SK-N-SH (cell line): ENCODE measurements at regions not wholly inside any gene's neighbourhood (a gene's known extent, or its start where the extent isn't known, plus 50 kb on each side); places are given as distances from the start of the nearest gene placed in this dataset.

Experiments
- CTCF ChIA-PET: fragments of 300-600, 350-600 bp; formaldehyde crosslinking; extraction: SDS; loops from one replicate; lab custom pipeline; 2021; lab: Yijun Ruan, JAX
- POLR2A ChIA-PET: fragments of 350-600 bp; sonication (Branson Sonifier 250); formaldehyde crosslinking; extraction: SDS; loops from one replicate; lab custom pipeline; 2020; ENCODE audit warnings: antibody characterized with exemption, inconsistent platforms; lab: Yijun Ruan, JAX
- DNase-seq: peaks from one replicate; pipeline ENCODE4 v3.0.0; 2012
- H2AFZ ChIP-seq: fragments of 200-600 bp; sonication (generic); 2 replicates; pipeline ENCODE4 v1.8.1; 2016; ENCODE audit warnings: antibody characterized with exemption, mild to moderate bottlenecking, low read depth
- H3F3A ChIP-seq: fragments of 200-600 bp; sonication (generic); replicated peaks from 2 replicates; pipeline ENCODE3; 2016; ENCODE audit warnings: antibody characterized with exemption, mild to moderate bottlenecking; ENCODE audit not compliant: insufficient read depth
- H3K27ac ChIP-seq, 2 experiments: fragments of 200-500 bp in 1 of 2; fragments of 200-600 bp in 1 of 2; sonication (Bioruptor generic) in 1 of 2; sonication (generic), shearing (Covaris generic) in 1 of 2; 2 replicates each; pipeline versions ENCODE4 v1.5.1 to v1.6.1; 2014 to 2016; ENCODE audit warnings: low read depth in 2 of 2, inconsistent platforms in 1 of 2, low read length in 1 of 2, mild to moderate bottlenecking in 1 of 2, mixed read lengths in 1 of 2
- H3K27me3 ChIP-seq: fragments of 200-600 bp; sonication (generic), shearing (Covaris generic); 2 replicates; pipeline ENCODE4 v1.6.1; 2016; ENCODE audit warnings: mixed run types; ENCODE audit not compliant: insufficient read depth
- H3K36me3 ChIP-seq, 2 experiments: fragments of 200-500 bp in 1 of 2; fragments of 200-600 bp in 1 of 2; sonication (Bioruptor generic) in 1 of 2; sonication (generic) in 1 of 2; replicated peaks in 1 of 2; 2 replicates each; pipeline versions ENCODE3 to v1.5.1; 2014 to 2016; ENCODE audit warnings: low read length in 1 of 2, mild to moderate bottlenecking in 1 of 2; ENCODE audit not compliant: insufficient read depth in 2 of 2, control insufficient read depth in 1 of 2
- H3K4me1 ChIP-seq, 2 experiments: fragments of 200-500 bp in 1 of 2; fragments of 200-600 bp in 1 of 2; sonication (Bioruptor generic) in 1 of 2; sonication (generic), shearing (Covaris generic) in 1 of 2; 2 replicates each; pipeline versions ENCODE4 v1.5.1 to v1.6.1; 2014 to 2016; ENCODE audit warnings: low read depth in 1 of 2, low read length in 1 of 2, mixed run types in 1 of 2; ENCODE audit not compliant: insufficient read depth in 2 of 2, control insufficient read depth in 1 of 2
- H3K4me2 ChIP-seq: fragments of 200-600 bp; sonication (generic), shearing (Covaris generic); 2 replicates; pipeline ENCODE4 v1.6.1; 2017; ENCODE audit warnings: mixed run types
- H3K4me3 ChIP-seq, 2 experiments: fragments of 200-500 bp in 1 of 2; fragments of 200-600 bp in 1 of 2; sonication (Bioruptor generic) in 1 of 2; sonication (generic), shearing (Covaris generic) in 1 of 2; 2 replicates each; pipeline versions ENCODE4 v1.5.1 to v1.8.1; 2014 to 2016; ENCODE audit warnings: low read depth in 2 of 2, inconsistent platforms in 1 of 2, low read length in 1 of 2, mild to moderate bottlenecking in 1 of 2, mixed read lengths in 1 of 2, moderate library complexity in 1 of 2
- H3K79me2 ChIP-seq: fragments of 200-600 bp; sonication (generic); 2 replicates; pipeline ENCODE4 v1.8.1; 2017; ENCODE audit warnings: mild to moderate bottlenecking; ENCODE audit not compliant: insufficient read depth
- H3K9ac ChIP-seq: fragments of 200-600 bp; sonication (generic); 2 replicates; pipeline ENCODE4 v1.6.1; 2017; ENCODE audit warnings: mixed run types
- H3K9me2 ChIP-seq: fragments of 200-600 bp; sonication (generic); 2 replicates; pipeline ENCODE4 v1.6.1; 2017; ENCODE audit warnings: mixed run types
- H3K9me3 ChIP-seq: fragments of 200-600 bp; sonication (generic); 2 replicates; pipeline ENCODE4 v1.6.1; 2017; ENCODE audit warnings: mixed run types, mild to moderate bottlenecking, moderate library complexity
- H4K20me1 ChIP-seq: fragments of 200-600 bp; sonication (generic); 2 replicates; pipeline ENCODE4 v1.6.1; 2017; ENCODE audit warnings: mild to moderate bottlenecking, mixed run types; ENCODE audit not compliant: insufficient read depth
- CHD2 ChIP-seq: fragments of 150-350 bp; IDR thresholded peaks from 2 replicates; pipeline ENCODE4 v1.6.1; 2018; ENCODE audit warnings: low read length; ENCODE audit not compliant: partially characterized antibody
- EP300 ChIP-seq, 2 experiments: IDR thresholded peaks; 2 replicates each; pipeline versions ENCODE4 v1.4.0 to v1.6.1; 2012; ENCODE audit warnings: borderline replicate concordance in 1 of 2, low read depth in 1 of 2, low read length in 1 of 2
- GABPA ChIP-seq: IDR thresholded peaks from 2 replicates; pipeline ENCODE4 v1.4.0; 2012; ENCODE audit warnings: low read depth, mild to moderate bottlenecking
- MXI1 ChIP-seq: IDR thresholded peaks from 2 replicates; pipeline ENCODE4 v1.6.1; 2012; ENCODE audit warnings: mild to moderate bottlenecking, low read depth, low read length, improper control_type of control experiment
- PBX3 ChIP-seq: IDR thresholded peaks from 2 replicates; pipeline ENCODE4; 2012
- USF1 ChIP-seq: IDR thresholded peaks from 2 replicates; pipeline ENCODE4 v1.4.0; 2012; ENCODE audit warnings: low read depth, borderline replicate concordance
- WGBS: methylation state at CpG from one replicate; pipeline ENCODE4 v1.1.6; 2017; ENCODE audit warnings: low lambda C conversion rate; 5-methylcytosine and 5-hydroxymethylcytosine counted together

- H3K36me3 ChIP-seq = no peaks in the 10 kb centered on the region
- ChIA-PET POLR2A (no interaction called here), CTCF (no interaction called here)
- H3K27me3 ChIP-seq = no peaks in the 10 kb centered on the region
- H2AFZ ChIP-seq = no peak overlapping the region
- no peaks in the 10 kb centered on the region for H3F3A ChIP-seq
- no peak overlapping the region for H3K9ac ChIP-seq
- no peak for TF ChIP-seq USF1
- no peak for TF ChIP-seq MXI1
- no peaks in the 10 kb centered on the region for H3K9me3 ChIP-seq
- H3K4me1 ChIP-seq = no peaks in the 10 kb centered on the region
- no peak overlapping the region for H3K4me3 ChIP-seq
- no peaks in the 10 kb centered on the region for H3K9me2 ChIP-seq
- H3K27ac ChIP-seq = no peak overlapping the region
- no peaks in the 10 kb centered on the region for H3K79me2 ChIP-seq
- H4K20me1 ChIP-seq = no peaks in the 10 kb centered on the region
- H3K4me2 ChIP-seq = no peak overlapping the region
- DNase-seq = no peak
- 38% methylated on average over 7 of the region's 8 CpGs for WGBS
Measured at GRCh38 chr10:56255298-56255697, 105.8 kb downstream of the ZWINT start.

GRCh38 chr10:56240471-56240870 lies 120.6 kb downstream of the ZWINT start:
- no peaks in the 10 kb centered on the region for H3K9me2 ChIP-seq
- DNase-seq = no peak
- POLR2A ChIA-PET = no interaction called here
- no peak for TF ChIP-seq GABPA
- TF ChIP-seq, all 33 proteins: peak for 0
- CTCF ChIA-PET = no interaction called here
- H3K79me2 ChIP-seq = no peaks in the 10 kb centered on the region
- H3K27me3 ChIP-seq = no peaks in the 10 kb centered on the region
- H3K4me2 ChIP-seq = peak overlapping the region; percentile 18
- 32% methylated on average over 5 of the region's 5 CpGs for WGBS
- no peaks in the 10 kb centered on the region for H4K20me1 ChIP-seq
- no peaks in the 10 kb centered on the region for H3K9me3 ChIP-seq
- no peak overlapping the region for H3K9ac ChIP-seq
- no peaks in the 10 kb centered on the region for H3K36me3 ChIP-seq
- no peak overlapping the region for H3K4me3 ChIP-seq
- no peak overlapping the region for H3K27ac ChIP-seq
- H3F3A ChIP-seq = no peaks in the 10 kb centered on the region
- 0 out of 2 replicates have a peak overlapping the region, but pooled peaks have one; percentile 29 for H2AFZ ChIP-seq
- no peaks in the 10 kb centered on the region for H3K4me1 ChIP-seq

DNA sequence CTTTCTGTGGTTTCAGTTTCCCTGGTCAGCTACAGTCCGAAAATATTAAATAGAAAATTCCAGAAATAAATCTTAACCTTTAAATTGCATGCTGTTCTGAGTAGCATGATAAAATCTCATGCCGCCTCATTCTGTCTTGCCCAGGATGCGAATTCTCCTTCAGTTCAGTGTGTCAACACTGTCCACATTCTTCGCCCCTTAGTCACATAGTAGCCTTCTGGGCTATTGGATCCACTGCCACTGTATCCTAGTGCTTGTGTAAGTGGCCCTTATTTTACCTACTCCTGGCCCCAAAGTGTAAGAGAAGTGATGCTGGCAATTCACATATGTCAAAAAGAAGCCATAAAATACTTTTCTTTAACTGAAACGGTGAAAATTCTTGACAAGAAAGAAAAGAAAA lies 129.6 kb downstream of the ZWINT start:
- POLR2A ChIA-PET = no interaction called here
- H3K9ac ChIP-seq = no peak overlapping the region
- no peaks in the 10 kb centered on the region for H4K20me1 ChIP-seq
- H3K4me2 ChIP-seq = no peak overlapping the region
- no peaks in the 10 kb centered on the region for H3F3A ChIP-seq
- no peak overlapping the region for H2AFZ ChIP-seq
- TF ChIP-seq EP300 (IDR thresholded peaks at IDR 0.05; ENCODE audit: borderline replicate concordance in 1 of 2, low read depth in 1 of 2, low read length in 1 of 2) (no peak), PBX3 (no peak), CHD2 (no peak)
- no peaks in the 10 kb centered on the region for H3K9me3 ChIP-seq
- WGBS = 19% methylated on average over 5 of the region's 5 CpGs
- CTCF ChIA-PET = no interaction called here
- H3K4me1 ChIP-seq = no peaks in the 10 kb centered on the region
- H3K9me2 ChIP-seq = no peaks in the 10 kb centered on the region; the same call in 1 of the 2 replicates
- no peak for DNase-seq
- no peaks in the 10 kb centered on the region for H3K27me3 ChIP-seq
- H3K27ac ChIP-seq = no peak overlapping the region
- no peaks in the 10 kb centered on the region for H3K36me3 ChIP-seq
- H3K4me3 ChIP-seq = no peak overlapping the region
- H3K79me2 ChIP-seq = no peaks in the 10 kb centered on the region
